ENCODE measurements at regions not wholly inside any gene's neighbourhood (a gene's known extent, or its start where the extent isn't known, plus 50 kb on each side); places are given as distances from the start of the nearest gene placed in this dataset.
A peak's percentile ranks its signal among the peaks of the same experiment; 100 is the strongest.
"Not testable (repeated sequence)": the region's sequence is repeated elsewhere in the genome, so short reads cannot be mapped to it uniquely, and the experiment has no call there.

DNA sequence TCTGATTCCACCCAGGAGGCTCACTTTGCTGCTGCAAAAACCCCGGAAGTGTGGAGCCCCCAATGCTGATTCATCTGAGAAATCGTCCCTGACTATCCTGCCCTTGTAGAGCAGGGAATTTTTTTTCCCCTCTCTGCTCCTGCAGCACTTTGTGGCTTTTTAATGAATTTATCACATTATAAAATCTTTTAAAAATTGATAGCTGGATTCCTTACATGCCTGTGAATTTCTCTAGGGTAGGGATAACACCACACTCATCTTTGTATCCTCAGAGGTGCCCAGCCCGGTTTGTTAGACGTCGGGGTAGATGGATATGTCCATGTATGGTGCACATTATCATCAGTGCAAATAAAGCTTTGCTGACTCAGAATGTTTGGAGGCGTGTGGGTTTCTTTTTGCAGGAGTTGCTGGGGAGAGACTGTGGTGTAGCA is 185.7 kb downstream of the STK31 start:
- H2BK5ac ChIP-seq (ENCODE audit: low read depth, low read length, poor library complexity, severe bottlenecking), result no peak overlapping the region
- H3K4me3 ChIP-seq (ENCODE audit: insufficient read depth in 1 of 2, low read depth in 1 of 2, low read length in 2 of 2), result no peak overlapping the region
- 50% methylated on average over 5 of the region's 6 CpGs for WGBS
- no peak overlapping the region for H4K8ac ChIP-seq (ENCODE audit: low read length)
- no peak overlapping the region for H3K23ac ChIP-seq (ENCODE audit: low read length in 2 of 2)
- no peaks in the 10 kb centered on the region for H3K36me3 ChIP-seq (ENCODE audit: control insufficient read depth in 1 of 2, insufficient read depth in 2 of 2, low read depth in 1 of 2, low read length in 2 of 2)
- no peak overlapping the region for H3K4me2 ChIP-seq (ENCODE audit: low read length, poor library complexity, severe bottlenecking)
- no peak overlapping the region for H3K14ac ChIP-seq (ENCODE audit: low read length in 2 of 2)
- no peaks in the 10 kb centered on the region for H3K9me3 ChIP-seq (ENCODE audit: control insufficient read depth, low read length)
- H3K79me1 ChIP-seq (replicated peaks; ENCODE audit: low read length, poor library complexity, severe bottlenecking), result no peaks in the 10 kb centered on the region
- H3K27ac ChIP-seq (ENCODE audit: low read length, poor library complexity, severe bottlenecking), result no peak overlapping the region
- no peak overlapping the region for H2BK12ac ChIP-seq (ENCODE audit: low read length in 2 of 2)
- no peak overlapping the region for H2BK15ac ChIP-seq (ENCODE audit: low read depth, poor library complexity, severe bottlenecking)
- no peak overlapping the region for H2AK5ac ChIP-seq (ENCODE audit: low read length, severe bottlenecking)
- H3K9ac ChIP-seq (ENCODE audit: low read length), result no peak overlapping the region
- H4K91ac ChIP-seq (ENCODE audit: low read length), result no peak overlapping the region
- H2BK120ac ChIP-seq (ENCODE audit: low read depth, low read length), result no peak overlapping the region
- H2AFZ ChIP-seq (ENCODE audit: low read depth, low read length), result no peak overlapping the region
- no peaks in the 10 kb centered on the region for H3K4me1 ChIP-seq (ENCODE audit: control insufficient read depth, insufficient read depth, low read depth, low read length)
- peak; percentile 55 for DNase-seq
- H3K18ac ChIP-seq (ENCODE audit: low read depth in 1 of 2, low read length in 2 of 2), result no peak overlapping the region
- no peak overlapping the region for H3K4ac ChIP-seq (ENCODE audit: low read depth in 1 of 2, low read length in 2 of 2)
- H3K27me3 ChIP-seq (ENCODE audit: control insufficient read depth in 1 of 2, insufficient read depth in 1 of 2, low read length in 2 of 2), result no peaks in the 10 kb centered on the region

DNA sequence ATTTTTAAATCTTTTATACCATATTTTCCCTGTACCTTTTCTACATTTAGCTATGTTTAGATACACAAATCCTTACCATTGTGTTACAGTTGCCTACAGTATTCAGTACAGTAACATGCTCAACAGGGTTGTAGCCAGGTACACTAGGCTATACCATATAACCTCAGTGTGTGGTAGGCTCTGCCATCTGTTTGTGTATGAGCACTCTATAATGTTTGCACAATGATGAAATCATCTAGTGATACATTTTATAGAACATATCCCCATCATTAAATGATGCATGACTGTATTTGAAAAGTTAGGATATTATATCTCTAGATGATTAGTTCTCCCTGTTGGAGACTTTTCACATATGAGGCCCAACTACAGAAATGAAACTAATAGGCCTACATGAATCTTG is 188.6 kb downstream of the STK31 start:
- DNase-seq, result no peak
- Histone ChIP-seq H2BK15ac (ENCODE audit: low read depth, poor library complexity, severe bottlenecking) (no peak overlapping the region), H3K27me3 (ENCODE audit: control insufficient read depth in 1 of 2, insufficient read depth in 1 of 2, low read length in 2 of 2) (no peaks in the 10 kb centered on the region), H2BK120ac (ENCODE audit: low read depth, low read length) (no peak overlapping the region), H3K4me3 (ENCODE audit: insufficient read depth in 1 of 2, low read depth in 1 of 2, low read length in 2 of 2) (no peak overlapping the region), H2BK12ac (ENCODE audit: low read length in 2 of 2) (no peak overlapping the region), H3K23ac (ENCODE audit: low read length in 2 of 2) (no peak overlapping the region), H4K8ac (ENCODE audit: low read length) (no peak overlapping the region), H2AFZ (ENCODE audit: low read depth, low read length) (no peak overlapping the region), H3K4ac (ENCODE audit: low read depth in 1 of 2, low read length in 2 of 2) (no peak overlapping the region), H3K9me3 (ENCODE audit: control insufficient read depth, low read length) (no peaks in the 10 kb centered on the region), H3K79me1 (replicated peaks; ENCODE audit: low read length, poor library complexity, severe bottlenecking) (no peaks in the 10 kb centered on the region), H3K18ac (ENCODE audit: low read depth in 1 of 2, low read length in 2 of 2) (no peak overlapping the region), H3K9ac (ENCODE audit: low read length) (no peak overlapping the region), H3K27ac (ENCODE audit: low read length, poor library complexity, severe bottlenecking) (no peak overlapping the region), H3K4me1 (ENCODE audit: control insufficient read depth, insufficient read depth, low read depth, low read length) (no peaks in the 10 kb centered on the region), H3K4me2 (ENCODE audit: low read length, poor library complexity, severe bottlenecking) (no peak overlapping the region), H2BK5ac (ENCODE audit: low read depth, low read length, poor library complexity, severe bottlenecking) (no peak overlapping the region), H3K14ac (ENCODE audit: low read length in 2 of 2) (no peak overlapping the region), H3K36me3 (ENCODE audit: control insufficient read depth in 1 of 2, insufficient read depth in 2 of 2, low read depth in 1 of 2, low read length in 2 of 2) (no peaks in the 10 kb centered on the region), H4K91ac (ENCODE audit: low read length) (no peak overlapping the region), H2AK5ac (ENCODE audit: low read length, severe bottlenecking) (no peak overlapping the region)

- H3K27ac ChIP-seq (ENCODE audit: low read length, poor library complexity, severe bottlenecking); H3K79me1 ChIP-seq (replicated peaks; ENCODE audit: low read length, poor library complexity, severe bottlenecking); H3K27me3 ChIP-seq (ENCODE audit: control insufficient read depth in 1 of 2, insufficient read depth in 1 of 2, low read length in 2 of 2); H3K18ac ChIP-seq (ENCODE audit: low read depth in 1 of 2, low read length in 2 of 2); H3K4me1 ChIP-seq (ENCODE audit: control insufficient read depth, insufficient read depth, low read depth, low read length); H4K8ac ChIP-seq (ENCODE audit: low read length); DNase-seq; H2AFZ ChIP-seq (ENCODE audit: low read depth, low read length); H2AK5ac ChIP-seq (ENCODE audit: low read length, severe bottlenecking); H3K4me3 ChIP-seq (ENCODE audit: insufficient read depth in 1 of 2, low read depth in 1 of 2, low read length in 2 of 2); H2BK15ac ChIP-seq (ENCODE audit: low read depth, poor library complexity, severe bottlenecking); H3K14ac ChIP-seq (ENCODE audit: low read length in 2 of 2); H3K4ac ChIP-seq (ENCODE audit: low read depth in 1 of 2, low read length in 2 of 2); H3K9me3 ChIP-seq (ENCODE audit: control insufficient read depth, low read length); H3K23ac ChIP-seq (ENCODE audit: low read length in 2 of 2); H2BK5ac ChIP-seq (ENCODE audit: low read depth, low read length, poor library complexity, severe bottlenecking); H2BK120ac ChIP-seq (ENCODE audit: low read depth, low read length); H3K36me3 ChIP-seq (ENCODE audit: control insufficient read depth in 1 of 2, insufficient read depth in 2 of 2, low read depth in 1 of 2, low read length in 2 of 2); H4K91ac ChIP-seq (ENCODE audit: low read length); H3K4me2 ChIP-seq (ENCODE audit: low read length, poor library complexity, severe bottlenecking); H2BK12ac ChIP-seq (ENCODE audit: low read length in 2 of 2); H3K9ac ChIP-seq (ENCODE audit: low read length): not testable (repeated sequence)
- 95% methylated on average over 30 of the region's 30 CpGs for WGBS
These were observed 194.9 kb downstream of the STK31 start for GRCh38 chr7:23904901-23905300.

DNA sequence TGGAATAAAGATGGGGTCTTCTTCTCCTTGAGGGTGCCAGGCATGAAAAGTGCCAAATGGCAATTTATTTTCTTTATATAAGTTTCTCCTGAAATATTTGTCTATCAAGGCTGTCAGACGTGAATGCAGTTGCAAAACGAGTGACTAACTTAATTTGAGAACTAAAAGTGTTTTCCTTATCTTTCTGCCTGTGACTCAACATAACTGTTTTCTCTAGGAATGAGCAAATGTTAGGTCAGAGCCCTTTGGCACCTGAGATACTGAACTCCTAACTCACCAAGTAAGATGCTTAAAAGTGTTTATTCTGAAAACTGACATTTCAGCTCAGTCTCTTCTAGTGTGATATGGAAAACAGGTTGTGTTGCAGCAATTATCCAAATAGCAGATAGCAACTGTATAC is 197.0 kb downstream of the STK31 start:
- H3K18ac ChIP-seq (ENCODE audit: low read depth in 1 of 2, low read length in 2 of 2), result no peak overlapping the region
- no peak overlapping the region for H4K91ac ChIP-seq (ENCODE audit: low read length)
- no peaks in the 10 kb centered on the region for H3K9me3 ChIP-seq (ENCODE audit: control insufficient read depth, low read length)
- H2BK15ac ChIP-seq (ENCODE audit: low read depth, poor library complexity, severe bottlenecking), result no peak overlapping the region
- no peaks in the 10 kb centered on the region for H3K4me1 ChIP-seq (ENCODE audit: control insufficient read depth, insufficient read depth, low read depth, low read length)
- no peaks in the 10 kb centered on the region for H3K36me3 ChIP-seq (ENCODE audit: control insufficient read depth in 1 of 2, insufficient read depth in 2 of 2, low read depth in 1 of 2, low read length in 2 of 2)
- DNase-seq, result no peak
- H3K4me3 ChIP-seq (ENCODE audit: insufficient read depth in 1 of 2, low read depth in 1 of 2, low read length in 2 of 2), result no peak overlapping the region
- H3K79me1 ChIP-seq (replicated peaks; ENCODE audit: low read length, poor library complexity, severe bottlenecking), result no peaks in the 10 kb centered on the region
- H2AK5ac ChIP-seq (ENCODE audit: low read length, severe bottlenecking), result no peak overlapping the region
- no peak overlapping the region for H2BK120ac ChIP-seq (ENCODE audit: low read depth, low read length)
- H3K27ac ChIP-seq (ENCODE audit: low read length, poor library complexity, severe bottlenecking), result no peak overlapping the region
- H2BK12ac ChIP-seq (ENCODE audit: low read length in 2 of 2), result no peak overlapping the region
- H2BK5ac ChIP-seq (ENCODE audit: low read depth, low read length, poor library complexity, severe bottlenecking), result no peak overlapping the region
- no peak overlapping the region for H3K23ac ChIP-seq (ENCODE audit: low read length in 2 of 2)
- H4K8ac ChIP-seq (ENCODE audit: low read length), result no peak overlapping the region
- H3K27me3 ChIP-seq (ENCODE audit: control insufficient read depth in 1 of 2, insufficient read depth in 1 of 2, low read length in 2 of 2), result peaks cover 0 to 3% of the 10 kb centered on the region in 2 experiments
- no peak overlapping the region for H2AFZ ChIP-seq (ENCODE audit: low read depth, low read length)
- H3K14ac ChIP-seq (ENCODE audit: low read length in 2 of 2), result no peak overlapping the region
- no CpG with 5 or more reads among the region's 2 CpGs for WGBS
- H3K4ac ChIP-seq (ENCODE audit: low read depth in 1 of 2, low read length in 2 of 2), result no peak overlapping the region
- H3K9ac ChIP-seq (ENCODE audit: low read length), result no peak overlapping the region
- no peak overlapping the region for H3K4me2 ChIP-seq (ENCODE audit: low read length, poor library complexity, severe bottlenecking)

Data from mesenchymal stem cell (in vitro differentiated cells and primary cell).